ENCODE measurements at regions not wholly inside any gene's neighbourhood (a gene's known extent, or its start where the extent isn't known, plus 50 kb on each side); places are given as distances from the start of the nearest gene placed in this dataset.

GRCh38 chr2:155176345-155176744 lies 477.9 kb downstream of the KCNJ3 start:
- H2AFZ ChIP-seq (ENCODE audit: low read length): no peak overlapping the region
- no peak overlapping the region for H3K4ac ChIP-seq (ENCODE audit: low read depth, low read length)
- no CpG with 5 or more reads among the region's 1 CpG for WGBS (ENCODE audit: extremely low coverage, insufficient read length, low lambda C conversion rate)
- no peak overlapping the region for H3K56ac ChIP-seq (ENCODE audit: insufficient read length, low read depth, low read length)
- no peak overlapping the region for H2BK12ac ChIP-seq (ENCODE audit: insufficient read length, low read depth, low read length)
- no peak overlapping the region for H2BK15ac ChIP-seq (ENCODE audit: low read depth, low read length)
- no peak overlapping the region for H2AK5ac ChIP-seq (ENCODE audit: insufficient read length, low read length)
- no peak overlapping the region for H2BK5ac ChIP-seq (ENCODE audit: insufficient read length, low read length)
- no peak overlapping the region for H3K18ac ChIP-seq (ENCODE audit: insufficient read length, low read depth, low read length)
- no peak overlapping the region for H3K27ac ChIP-seq (ENCODE audit: insufficient read length, low read depth, low read length)
- no peaks in the 10 kb centered on the region; the same call in 1 of the 2 replicates for H3K27me3 Mint-ChIP-seq (ENCODE audit: low read depth)
- no peaks in the 10 kb centered on the region for H3K27me3 ChIP-seq (ENCODE audit: insufficient read depth, low read length)
- no peaks in the 10 kb centered on the region for H3K4me1 Mint-ChIP-seq
- H4K5ac ChIP-seq (ENCODE audit: insufficient read length, low read depth, low read length): no peak overlapping the region
- H3K4me3 Mint-ChIP-seq: no peak overlapping the region
- H3K9me3 Mint-ChIP-seq: peaks cover 0 to 2% of the 10 kb centered on the region in 2 experiments; a peak in 1 of 5 replicates
- H3K9ac ChIP-seq (ENCODE audit: extremely low read depth, insufficient read length, low read length): no peak overlapping the region
- H3K23me2 ChIP-seq (ENCODE audit: insufficient read length, low read depth, low read length, poor library complexity, severe bottlenecking): no peaks in the 10 kb centered on the region
- no peak overlapping the region for H2BK20ac ChIP-seq (ENCODE audit: low read depth, low read length, poor library complexity, severe bottlenecking)
- no peaks in the 10 kb centered on the region for H4K20me1 ChIP-seq (ENCODE audit: control insufficient read depth, insufficient read depth, insufficient read length)
- H4K8ac ChIP-seq (replicated peaks; ENCODE audit: insufficient read length, low read depth, low read length): no peak overlapping the region
- no peaks in the 10 kb centered on the region for H3K9me3 ChIP-seq (ENCODE audit: control insufficient read depth, low read depth, low read length)
- H3K23ac ChIP-seq (ENCODE audit: insufficient read length, low read depth, low read length): no peak overlapping the region
- no peak overlapping the region for H4K91ac ChIP-seq (ENCODE audit: insufficient read length, low read depth, low read length)
- H2BK120ac ChIP-seq (ENCODE audit: low read depth, low read length, poor library complexity, severe bottlenecking): no peak overlapping the region
- no peak overlapping the region for H3K27ac Mint-ChIP-seq
- TF ChIP-seq CTCF (conservative IDR thresholded peaks at IDR 0.05): no peak
- no peak overlapping the region for H3K14ac ChIP-seq (ENCODE audit: insufficient read depth, low read length)
- DNase-seq: no peak
- no peaks in the 10 kb centered on the region for H3K79me1 ChIP-seq (ENCODE audit: insufficient read depth, low read depth, low read length, poor library complexity, severe bottlenecking)
- no peak overlapping the region for H3K4me2 ChIP-seq (ENCODE audit: insufficient read depth, insufficient read length, low read length)
- no peaks in the 10 kb centered on the region for H3K4me1 ChIP-seq (ENCODE audit: insufficient read depth, low read length)
- no peaks in the 10 kb centered on the region for H3K79me2 ChIP-seq (ENCODE audit: insufficient read depth, low read length)
- no peaks in the 10 kb centered on the region for H3K36me3 Mint-ChIP-seq (ENCODE audit: insufficient read depth in 1 of 3, low read depth in 3 of 3)
- no peak overlapping the region for H3T11ph ChIP-seq (ENCODE audit: low read length)

All from H9 (cell line).